Suprapubic skin (tissue), 4 donors: ENCODE measurements at regions not wholly inside any gene's neighbourhood (a gene's known extent, or its start where the extent isn't known, plus 50 kb on each side); places are given as distances from the start of the nearest gene placed in this dataset.

ENCODE experiments used
- DNase-seq, 2 donors: peaks; one replicate each; pipeline ENCODE4 v3.0.0-alpha.2; 2019; ENCODE audit warnings: low spot score in 2 of 2
- H3K27ac ChIP-seq: fragments of 200-600 bp; sonication (generic); one replicate; pipeline ENCODE4 v1.5.1; 2019
- H3K27me3 ChIP-seq: fragments of 200-600 bp; sonication (generic); one replicate; pipeline ENCODE4 v1.5.1; 2019
- H3K36me3 ChIP-seq: fragments of 200-600 bp; sonication (generic); one replicate; pipeline ENCODE4 v1.5.1; 2019
- H3K4me1 ChIP-seq: fragments of 200-600 bp; sonication (generic); one replicate; pipeline ENCODE4 v1.5.1; 2019
- H3K4me3 ChIP-seq: fragments of 200-600 bp; sonication (generic); one replicate; pipeline ENCODE4 v1.5.1; 2019; ENCODE audit warnings: mild to moderate bottlenecking
- H3K9me3 ChIP-seq: fragments of 200-600 bp; sonication (generic); one replicate; pipeline ENCODE4 v1.5.1; 2019
- CTCF ChIP-seq, 2 donors: fragments of 200-600 bp in 1 of 2; fragments of 450-650 bp in 1 of 2; sonication (generic) in 1 of 2; IDR thresholded peaks; one replicate each; pipeline ENCODE4 v1.5.1; 2016 to 2019; ENCODE audit warnings: antibody characterized with exemption in 2 of 2, mild to moderate bottlenecking in 1 of 2, moderate library complexity in 1 of 2
- EP300 ChIP-seq: sonication (generic); formaldehyde crosslinking; IDR thresholded peaks from one replicate; pipeline ENCODE4 v1.6.1; 2017; ENCODE audit warnings: antibody characterized with exemption
- POLR2A ChIP-seq, 2 donors: fragments of 450-650 bp; IDR thresholded peaks; one replicate each; pipeline ENCODE4 v1.6.1; 2017; ENCODE audit warnings: antibody characterized with exemption in 2 of 2, mild to moderate bottlenecking in 2 of 2, moderate library complexity in 2 of 2
- POLR2AphosphoS5 ChIP-seq, 3 donors: sonication (generic); formaldehyde crosslinking; IDR thresholded peaks; one replicate each; pipeline ENCODE4 v1.6.1; 2017; ENCODE audit warnings: antibody characterized with exemption in 3 of 3
- WGBS: methylation state at CpG from one replicate; pipeline ENCODE4 v1.1.5; 2018; 5-methylcytosine and 5-hydroxymethylcytosine counted together

GRCh38 chr9:86549920-86550319, 195.7 kb upstream of the TUT7 start:
- no peaks in the 10 kb centered on the region for H3K27me3 ChIP-seq
- H3K4me3 ChIP-seq: no peak overlapping the region
- peaks cover 3% of the 10 kb centered on the region for H3K4me1 ChIP-seq
- no peak overlapping the region for H3K27ac ChIP-seq
- H3K36me3 ChIP-seq: no peaks in the 10 kb centered on the region
- no peak for DNase-seq
- WGBS: 53% methylated on average over 2 of the region's 2 CpGs
- H3K9me3 ChIP-seq: no peaks in the 10 kb centered on the region
- no peak for TF ChIP-seq POLR2A (IDR thresholded peaks at IDR 0.05)
- no peak for TF ChIP-seq CTCF (IDR thresholded peaks at IDR 0.05)
- TF ChIP-seq EP300: no peak
- TF ChIP-seq POLR2AphosphoS5 (IDR thresholded peaks at IDR 0.05): no peak

GRCh38 chr9:86549401-86549811, 195.2 kb upstream of the TUT7 start:
- H3K4me3 ChIP-seq: no peak overlapping the region

GRCh38 chr9:86548220-86548619, 194.0 kb upstream of the TUT7 start:
- DNase-seq: no peak
- no peaks in the 10 kb centered on the region for H3K27me3 ChIP-seq
- H3K36me3 ChIP-seq: no peaks in the 10 kb centered on the region
- H3K4me3 ChIP-seq: no peak overlapping the region
- H3K9me3 ChIP-seq: no peaks in the 10 kb centered on the region
- no peak for TF ChIP-seq POLR2AphosphoS5 (IDR thresholded peaks at IDR 0.05)
- TF ChIP-seq CTCF (IDR thresholded peaks at IDR 0.05): no peak
- TF ChIP-seq POLR2A (IDR thresholded peaks at IDR 0.05): no peak
- TF ChIP-seq EP300: no peak
- peaks cover 3% of the 10 kb centered on the region for H3K4me1 ChIP-seq
- WGBS: 95% methylated on average over 4 of the region's 4 CpGs
- no peak overlapping the region for H3K27ac ChIP-seq

More at GRCh38 chr9:86549401-86549811, 195.2 kb upstream of the TUT7 start:
- 91% methylated on average over 2 of the region's 2 CpGs for WGBS
- Histone ChIP-seq H3K4me1 (peaks cover 3% of the 10 kb centered on the region), H3K27me3 (no peaks in the 10 kb centered on the region), H3K36me3 (no peaks in the 10 kb centered on the region), H3K27ac (no peak overlapping the region), H3K9me3 (no peaks in the 10 kb centered on the region)
- DNase-seq: no peak
- TF ChIP-seq POLR2A (IDR thresholded peaks at IDR 0.05) (no peak), EP300 (no peak), CTCF (IDR thresholded peaks at IDR 0.05) (no peak), POLR2AphosphoS5 (IDR thresholded peaks at IDR 0.05) (no peak)

- TF ChIP-seq CTCF (IDR thresholded peaks at IDR 0.05): no peak
- TF ChIP-seq POLR2AphosphoS5 (IDR thresholded peaks at IDR 0.05): no peak
- no peak for TF ChIP-seq EP300
- no peak for TF ChIP-seq POLR2A (IDR thresholded peaks at IDR 0.05)
- H3K4me1 ChIP-seq: peaks cover 3% of the 10 kb centered on the region
- no peaks in the 10 kb centered on the region for H3K36me3 ChIP-seq
Measured at GRCh38 chr9:86547571-86547970, 193.4 kb upstream of the TUT7 start.

GRCh38 chr9:86546712-86547111, 192.5 kb upstream of the TUT7 start:
- no peaks in the 10 kb centered on the region for H3K36me3 ChIP-seq
- no peak for TF ChIP-seq POLR2AphosphoS5 (IDR thresholded peaks at IDR 0.05)
- no peak for TF ChIP-seq CTCF (IDR thresholded peaks at IDR 0.05)
- no peak for TF ChIP-seq EP300
- no peak for TF ChIP-seq POLR2A (IDR thresholded peaks at IDR 0.05)
- H3K4me3 ChIP-seq: no peak overlapping the region
- H3K27me3 ChIP-seq: no peaks in the 10 kb centered on the region
- peaks cover 3% of the 10 kb centered on the region for H3K4me1 ChIP-seq
- no peak overlapping the region for H3K27ac ChIP-seq
- H3K9me3 ChIP-seq: no peaks in the 10 kb centered on the region
- DNase-seq: no peak
- WGBS: 79% methylated on average over 5 of the region's 5 CpGs

More at GRCh38 chr9:86547571-86547970, 193.4 kb upstream of the TUT7 start:
- H3K4me3 ChIP-seq: no peak overlapping the region
- no peak overlapping the region for H3K27ac ChIP-seq
- H3K9me3 ChIP-seq: no peaks in the 10 kb centered on the region
- no peak for DNase-seq
- no peaks in the 10 kb centered on the region for H3K27me3 ChIP-seq
